ENCODE measurements at regions not wholly inside any gene's neighbourhood (a gene's known extent, or its start where the extent isn't known, plus 50 kb on each side); places are given as distances from the start of the nearest gene placed in this dataset.
A peak's percentile ranks its signal among the peaks of the same experiment; 100 is the strongest.

DNA sequence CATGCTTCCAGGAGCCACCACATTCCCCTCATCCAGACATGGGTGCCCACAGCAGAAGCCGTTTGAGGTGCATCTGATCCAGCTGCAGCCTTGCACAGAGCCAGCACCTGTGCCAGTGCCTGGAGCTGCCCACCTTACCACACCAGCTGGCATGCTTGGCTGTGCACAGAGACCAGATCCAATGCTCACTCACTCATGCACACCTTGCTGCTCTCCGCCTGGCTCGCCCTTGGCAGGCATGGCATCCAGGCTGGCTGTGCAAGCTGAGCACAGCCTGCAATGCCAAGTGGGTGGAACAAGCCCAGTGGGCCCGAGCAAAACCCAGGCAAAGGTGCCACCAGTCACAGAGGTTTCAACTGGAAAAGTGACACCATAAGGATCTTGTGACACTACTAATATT lies 66.9 kb upstream of the SEMA3A start:
- DNase-seq (ENCODE audit: low read depth) = no peak
- H3K4me3 ChIP-seq (ENCODE audit: low read depth, low read length) = no peak overlapping the region
- no peak for TF ChIP-seq CTCF (IDR thresholded peaks at IDR 0.05; ENCODE audit: insufficient read depth, low read depth, low read length)

- TF ChIP-seq CTCF (IDR thresholded peaks at IDR 0.05; ENCODE audit: insufficient read depth, low read depth, low read length) = no peak
- DNase-seq (ENCODE audit: low read depth) = peak; percentile 24
- no peak overlapping the region for H3K4me3 ChIP-seq (ENCODE audit: low read depth, low read length)
Measured at GRCh38 chr7:84258628-84259027, 64.0 kb upstream of the SEMA3A start.

- no peak for DNase-seq (ENCODE audit: low read depth)
- no peak overlapping the region for H3K4me3 ChIP-seq (ENCODE audit: low read depth, low read length)
- TF ChIP-seq CTCF (IDR thresholded peaks at IDR 0.05; ENCODE audit: insufficient read depth, low read depth, low read length) = no peak
Measured at GRCh38 chr7:84256571-84256971, 62.0 kb upstream of the SEMA3A start.

- peak; percentile 54 for DNase-seq (ENCODE audit: low read depth)
- TF ChIP-seq CTCF (IDR thresholded peaks at IDR 0.05; ENCODE audit: insufficient read depth, low read depth, low read length) = no peak
- no peak overlapping the region for H3K4me3 ChIP-seq (ENCODE audit: low read depth, low read length)
Measured at GRCh38 chr7:84251277-84251781, 56.7 kb upstream of the SEMA3A start.

- DNase-seq (ENCODE audit: low read depth) = no peak
- H3K4me3 ChIP-seq (ENCODE audit: low read depth, low read length) = no peak overlapping the region
- no peak for TF ChIP-seq CTCF (IDR thresholded peaks at IDR 0.05; ENCODE audit: insufficient read depth, low read depth, low read length)
Measured at GRCh38 chr7:84250452-84250851, 55.9 kb upstream of the SEMA3A start.

GRCh38 chr7:84249656-84250055 lies 55.1 kb upstream of the SEMA3A start:
- TF ChIP-seq CTCF (IDR thresholded peaks at IDR 0.05; ENCODE audit: insufficient read depth, low read depth, low read length) = no peak
- DNase-seq (ENCODE audit: low read depth) = no peak
- H3K4me3 ChIP-seq (ENCODE audit: low read depth, low read length) = no peak overlapping the region

GRCh38 chr7:84248843-84249242 lies 54.3 kb upstream of the SEMA3A start:
- no peak for TF ChIP-seq CTCF (IDR thresholded peaks at IDR 0.05; ENCODE audit: insufficient read depth, low read depth, low read length)
- no peak for DNase-seq (ENCODE audit: low read depth)
- H3K4me3 ChIP-seq (ENCODE audit: low read depth, low read length) = no peak overlapping the region

All from fibroblast of villous mesenchyme (primary cell).